ENCODE measurements at regions not wholly inside any gene's neighbourhood (a gene's known extent, or its start where the extent isn't known, plus 50 kb on each side); places are given as distances from the start of the nearest gene placed in this dataset.
"Not testable (repeated sequence)": the region's sequence is repeated elsewhere in the genome, so short reads cannot be mapped to it uniquely, and the experiment has no call there.

- Histone ChIP-seq H3K27ac (ENCODE audit: low read depth in 1 of 3, low read length in 2 of 3) (no peak overlapping the region), H3K4me1 (ENCODE audit: control insufficient read depth in 3 of 3, insufficient read depth in 2 of 3, low read depth in 1 of 3, low read length in 2 of 3) (no peaks in the 10 kb centered on the region), H3K9me3 (ENCODE audit: control insufficient read depth in 2 of 2, insufficient read depth in 1 of 2, low read depth in 1 of 2, low read length in 1 of 2) (peaks cover 0 to 9% of the 10 kb centered on the region in 2 donors), H3K4me3 (ENCODE audit: low read depth in 1 of 3, low read length in 3 of 3) (no peak overlapping the region), H3K36me3 (ENCODE audit: control insufficient read depth in 3 of 3, insufficient read depth in 2 of 3, low read depth in 1 of 3, low read length in 3 of 3) (no peaks in the 10 kb centered on the region), H3K27me3 (ENCODE audit: control insufficient read depth in 3 of 3, insufficient read depth in 3 of 3, low read length in 3 of 3) (no peaks in the 10 kb centered on the region)
- FAIRE-seq (no peak), DNase-seq (no peak)
- WGBS, 3 donors, result 50 to 71% (median 60%) methylated on average over 3 of the region's 3 CpGs
These were observed 290.7 kb upstream of the FOLH1 start for GRCh38 chr11:49499117-49499516.

DNA sequence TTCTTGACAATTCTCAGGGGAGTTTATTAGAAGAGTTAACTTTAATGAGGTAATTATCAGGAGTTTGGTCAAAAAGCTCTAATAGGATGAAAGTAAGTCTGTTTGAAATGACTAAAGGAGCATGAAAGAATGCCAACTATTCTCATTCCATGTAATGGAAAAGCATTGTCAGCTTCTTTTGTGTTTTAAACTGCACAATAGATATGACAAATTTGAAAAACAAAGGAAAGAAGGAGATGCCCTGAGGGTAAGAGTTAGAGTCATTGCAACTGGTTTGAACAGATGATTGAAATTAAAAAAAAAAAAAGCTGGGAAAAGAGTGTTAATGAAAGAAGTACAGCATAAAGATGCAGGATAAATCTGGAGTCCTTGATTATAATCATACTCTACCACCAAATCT lies 296.8 kb upstream of the FOLH1 start:
- no peaks in the 10 kb centered on the region for H3K4me1 ChIP-seq (ENCODE audit: control insufficient read depth in 3 of 3, insufficient read depth in 2 of 3, low read depth in 1 of 3, low read length in 2 of 3)
- no peaks in the 10 kb centered on the region for H3K27me3 ChIP-seq (ENCODE audit: control insufficient read depth in 3 of 3, insufficient read depth in 3 of 3, low read length in 3 of 3)
- no peak overlapping the region for H3K4me3 ChIP-seq (ENCODE audit: low read depth in 1 of 3, low read length in 3 of 3)
- no peak overlapping the region for H3K27ac ChIP-seq (ENCODE audit: low read depth in 1 of 3, low read length in 2 of 3)
- FAIRE-seq, result no peak
- no peaks in the 10 kb centered on the region for H3K36me3 ChIP-seq (ENCODE audit: control insufficient read depth in 3 of 3, insufficient read depth in 2 of 3, low read depth in 1 of 3, low read length in 3 of 3)
- DNase-seq, result no peak
- no peaks in the 10 kb centered on the region for H3K9me3 ChIP-seq (ENCODE audit: control insufficient read depth in 2 of 2, insufficient read depth in 1 of 2, low read depth in 1 of 2, low read length in 1 of 2)

GRCh38 chr11:49526240-49526829 lies 317.9 kb upstream of the FOLH1 start:
- not testable (repeated sequence) for H3K27ac ChIP-seq (ENCODE audit: low read depth in 1 of 3, low read length in 2 of 3); H3K4me3 ChIP-seq (ENCODE audit: low read depth in 1 of 3, low read length in 3 of 3); FAIRE-seq; H3K4me1 ChIP-seq (ENCODE audit: control insufficient read depth in 3 of 3, insufficient read depth in 2 of 3, low read depth in 1 of 3, low read length in 2 of 3); H3K27me3 ChIP-seq (ENCODE audit: control insufficient read depth in 3 of 3, insufficient read depth in 3 of 3, low read length in 3 of 3); H3K9me3 ChIP-seq (ENCODE audit: control insufficient read depth in 2 of 2, insufficient read depth in 1 of 2, low read depth in 1 of 2, low read length in 1 of 2); H3K36me3 ChIP-seq (ENCODE audit: control insufficient read depth in 3 of 3, insufficient read depth in 2 of 3, low read depth in 1 of 3, low read length in 3 of 3)
- 8 to 17% (median 15%) methylated on average over 1 of the region's 1 CpG for WGBS, 3 donors
- peak; percentile 12 for DNase-seq

DNA sequence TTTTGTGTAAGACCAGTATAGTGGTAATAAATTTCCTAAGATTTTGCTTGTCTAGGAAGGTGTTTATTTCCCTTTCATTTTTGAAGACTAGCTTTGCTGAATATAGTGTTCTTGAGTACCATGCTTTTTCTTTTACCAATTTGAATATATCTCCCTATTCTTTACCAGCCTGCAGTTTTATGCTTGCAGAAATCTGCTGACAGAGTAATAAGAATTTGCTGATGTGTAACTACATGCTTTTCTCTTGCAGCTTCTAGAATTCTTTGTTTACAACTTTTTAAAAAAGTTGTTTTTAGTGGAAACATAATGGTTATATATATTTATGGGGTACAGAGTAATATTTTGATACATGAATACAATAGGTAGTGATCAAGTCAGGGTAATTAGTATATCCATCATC lies 324.8 kb upstream of the FOLH1 start:
- Histone ChIP-seq H3K27me3 (ENCODE audit: control insufficient read depth in 3 of 3, insufficient read depth in 3 of 3, low read length in 3 of 3) (no peaks in the 10 kb centered on the region), H3K27ac (ENCODE audit: low read depth in 1 of 3, low read length in 2 of 3) (no peak overlapping the region), H3K36me3 (ENCODE audit: control insufficient read depth in 3 of 3, insufficient read depth in 2 of 3, low read depth in 1 of 3, low read length in 3 of 3) (no peaks in the 10 kb centered on the region), H3K4me3 (ENCODE audit: low read depth in 1 of 3, low read length in 3 of 3) (no peak overlapping the region), H3K9me3 (ENCODE audit: control insufficient read depth in 2 of 2, insufficient read depth in 1 of 2, low read depth in 1 of 2, low read length in 1 of 2) (no peaks in the 10 kb centered on the region), H3K4me1 (ENCODE audit: control insufficient read depth in 3 of 3, insufficient read depth in 2 of 3, low read depth in 1 of 3, low read length in 2 of 3) (no peaks in the 10 kb centered on the region)
- DNase-seq, result no peak
- no peak for FAIRE-seq

DNA sequence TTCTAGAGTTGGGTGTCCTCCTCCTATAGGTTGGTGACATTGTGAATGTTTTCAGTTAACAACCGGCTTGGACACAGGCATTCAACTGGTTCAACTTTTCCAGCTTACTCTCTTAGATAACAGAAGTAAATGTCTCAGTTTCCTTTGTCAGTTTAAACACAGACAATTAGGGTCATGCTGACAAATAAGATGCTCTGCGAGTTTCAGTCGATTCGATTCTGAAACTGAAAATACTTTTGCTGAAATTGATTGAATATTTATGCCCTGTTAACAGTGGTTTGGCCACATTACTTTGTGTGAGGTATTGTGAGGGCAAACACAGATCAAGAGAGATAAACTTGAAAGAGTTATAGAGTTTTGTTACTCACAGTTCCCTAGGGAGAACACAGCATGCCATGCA lies 330.5 kb upstream of the FOLH1 start:
- H3K4me3 ChIP-seq (ENCODE audit: low read depth in 1 of 3, low read length in 3 of 3); H3K36me3 ChIP-seq (ENCODE audit: control insufficient read depth in 3 of 3, insufficient read depth in 2 of 3, low read depth in 1 of 3, low read length in 3 of 3); FAIRE-seq; H3K27me3 ChIP-seq (ENCODE audit: control insufficient read depth in 3 of 3, insufficient read depth in 3 of 3, low read length in 3 of 3); H3K4me1 ChIP-seq (ENCODE audit: control insufficient read depth in 3 of 3, insufficient read depth in 2 of 3, low read depth in 1 of 3, low read length in 2 of 3); H3K9me3 ChIP-seq (ENCODE audit: control insufficient read depth in 2 of 2, insufficient read depth in 1 of 2, low read depth in 1 of 2, low read length in 1 of 2); DNase-seq; H3K27ac ChIP-seq (ENCODE audit: low read depth in 1 of 3, low read length in 2 of 3): not testable (repeated sequence)
- 75 to 80% (median 77%) methylated on average over 4 of the region's 4 CpGs for WGBS, 3 donors

GRCh38 chr11:49558261-49558847 lies 350.0 kb upstream of the FOLH1 start:
- H3K27ac ChIP-seq (ENCODE audit: low read depth in 1 of 3, low read length in 2 of 3); H3K36me3 ChIP-seq (ENCODE audit: control insufficient read depth in 3 of 3, insufficient read depth in 2 of 3, low read depth in 1 of 3, low read length in 3 of 3); H3K27me3 ChIP-seq (ENCODE audit: control insufficient read depth in 3 of 3, insufficient read depth in 3 of 3, low read length in 3 of 3); DNase-seq; H3K9me3 ChIP-seq (ENCODE audit: control insufficient read depth in 2 of 2, insufficient read depth in 1 of 2, low read depth in 1 of 2, low read length in 1 of 2); H3K4me3 ChIP-seq (ENCODE audit: low read depth in 1 of 3, low read length in 3 of 3); H3K4me1 ChIP-seq (ENCODE audit: control insufficient read depth in 3 of 3, insufficient read depth in 2 of 3, low read depth in 1 of 3, low read length in 2 of 3); FAIRE-seq: not testable (repeated sequence)
- WGBS, 3 donors, result 14 to 41% (median 37%) methylated on average over 31 to 42 of the region's 42 CpGs

DNA sequence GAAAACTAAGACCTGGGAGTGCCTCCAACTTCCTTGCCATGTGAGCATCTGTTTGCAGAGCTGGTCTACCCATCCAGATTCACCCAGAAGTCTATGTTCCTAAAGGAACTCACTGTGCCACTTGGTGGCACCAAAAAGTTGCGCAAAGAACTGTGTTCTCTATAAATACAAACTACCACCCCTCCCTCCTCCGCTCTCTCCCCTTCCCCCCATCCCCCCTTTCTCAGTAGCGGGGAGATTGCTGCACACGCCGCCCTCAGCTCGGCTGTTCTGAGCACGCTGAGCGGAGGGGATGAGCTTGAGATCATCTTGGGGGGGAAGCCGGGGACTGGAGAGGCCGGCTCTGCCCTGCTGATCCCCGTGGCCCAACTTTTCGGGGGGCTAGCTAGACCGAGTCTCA lies 352.2 kb upstream of the FOLH1 start:
- not testable (repeated sequence) for H3K27me3 ChIP-seq (ENCODE audit: control insufficient read depth in 3 of 3, insufficient read depth in 3 of 3, low read length in 3 of 3); H3K4me3 ChIP-seq (ENCODE audit: low read depth in 1 of 3, low read length in 3 of 3); DNase-seq; H3K36me3 ChIP-seq (ENCODE audit: control insufficient read depth in 3 of 3, insufficient read depth in 2 of 3, low read depth in 1 of 3, low read length in 3 of 3); H3K9me3 ChIP-seq (ENCODE audit: control insufficient read depth in 2 of 2, insufficient read depth in 1 of 2, low read depth in 1 of 2, low read length in 1 of 2); FAIRE-seq; H3K27ac ChIP-seq (ENCODE audit: low read depth in 1 of 3, low read length in 2 of 3); H3K4me1 ChIP-seq (ENCODE audit: control insufficient read depth in 3 of 3, insufficient read depth in 2 of 3, low read depth in 1 of 3, low read length in 2 of 3)
- WGBS, 3 donors, result 17 to 31% (median 31%) methylated on average over 13 of the region's 13 CpGs

GRCh38 chr11:49561240-49561880 lies 353.0 kb upstream of the FOLH1 start:
- WGBS, 3 donors, result 20 to 30% (median 23%) methylated on average over 23 to 26 of the region's 27 CpGs
- H3K9me3 ChIP-seq (ENCODE audit: control insufficient read depth in 2 of 2, insufficient read depth in 1 of 2, low read depth in 1 of 2, low read length in 1 of 2); H3K4me1 ChIP-seq (ENCODE audit: control insufficient read depth in 3 of 3, insufficient read depth in 2 of 3, low read depth in 1 of 3, low read length in 2 of 3); DNase-seq; H3K4me3 ChIP-seq (ENCODE audit: low read depth in 1 of 3, low read length in 3 of 3); H3K36me3 ChIP-seq (ENCODE audit: control insufficient read depth in 3 of 3, insufficient read depth in 2 of 3, low read depth in 1 of 3, low read length in 3 of 3); H3K27ac ChIP-seq (ENCODE audit: low read depth in 1 of 3, low read length in 2 of 3); H3K27me3 ChIP-seq (ENCODE audit: control insufficient read depth in 3 of 3, insufficient read depth in 3 of 3, low read length in 3 of 3); FAIRE-seq: not testable (repeated sequence)

- not testable (repeated sequence) for H3K36me3 ChIP-seq (ENCODE audit: control insufficient read depth in 3 of 3, insufficient read depth in 2 of 3, low read depth in 1 of 3, low read length in 3 of 3); H3K27me3 ChIP-seq (ENCODE audit: control insufficient read depth in 3 of 3, insufficient read depth in 3 of 3, low read length in 3 of 3); DNase-seq; H3K9me3 ChIP-seq (ENCODE audit: control insufficient read depth in 2 of 2, insufficient read depth in 1 of 2, low read depth in 1 of 2, low read length in 1 of 2); FAIRE-seq; H3K4me1 ChIP-seq (ENCODE audit: control insufficient read depth in 3 of 3, insufficient read depth in 2 of 3, low read depth in 1 of 3, low read length in 2 of 3); H3K4me3 ChIP-seq (ENCODE audit: low read depth in 1 of 3, low read length in 3 of 3); H3K27ac ChIP-seq (ENCODE audit: low read depth in 1 of 3, low read length in 2 of 3)
- WGBS, 3 donors, result 66 to 68% (median 66%) methylated on average over 5 of the region's 5 CpGs
These were observed 353.9 kb upstream of the FOLH1 start for GRCh38 chr11:49562262-49562661.
